K562 (cell line): ENCODE measurements at regions not wholly inside any gene's neighbourhood (a gene's known extent, or its start where the extent isn't known, plus 50 kb on each side); places are given as distances from the start of the nearest gene placed in this dataset.

ENCODE experiments used
- ATAC-seq: fragments of 200-7000 bp; cut with Tn5 transposase; 3 replicates; pipeline ENCODE4 v1.9.1; 2020; ENCODE audit warnings: moderate library complexity
- BruUV-seq: library from RNA; stranded (reverse); fragments of 400-500 nt; replicated peaks from 2 replicates; lab custom pipeline; 2021; lab: Mats Ljungman, UMichigan
- CTCF ChIA-PET: fragments of 300-600 bp; formaldehyde crosslinking; extraction: SDS; loops from one replicate; lab custom pipeline; 2021; ENCODE audit warnings: low intra/inter-chr PET ratio; lab: Yijun Ruan, JAX
- POLR2A ChIA-PET: fragments of 300-600, 350-650 bp; sonication (Branson Sonifier 250); formaldehyde crosslinking; extraction: SDS; loops from one replicate; lab custom pipeline; 2021; ENCODE audit warnings: antibody characterized with exemption, inconsistent platforms; lab: Yijun Ruan, JAX
- DNase-seq, 4 experiments: peaks; one replicate each; pipeline versions ENCODE4 v3.0.0 to v3.0.0-alpha.2; 2011 to 2018; ENCODE audit warnings: low spot score in 3 of 4, mixed read lengths in 3 of 4; ENCODE audit errors: extremely low read depth in 1 of 4
- FAIRE-seq: peaks from 2 replicates; lab custom pipeline; 2011; peaks lifted over from hg19 to GRCh38; lab: Jason Lieb, UNC
- H2AFZ ChIP-seq: 2 replicates; pipeline ENCODE4 v1.6.0; 2011; ENCODE audit warnings: low read depth, low read length, control low read depth, inconsistent platforms
- H3K27ac ChIP-seq: fragments of 200-600 bp; 3 replicates; pipeline ENCODE4 v1.8.0; 2011; ENCODE audit warnings: low read depth, mild to moderate bottlenecking, control low read depth, inconsistent platforms, low read length, moderate library complexity, mixed read lengths; ENCODE audit errors: extremely low read depth
- H3K27me3 ChIP-seq, 2 experiments: fragments of 300-600 bp in 1 of 2; 2 replicates in 1 of 2; 3 replicates in 1 of 2; pipeline versions ENCODE4 v1.6.0 to v1.8.0; 2011; ENCODE audit warnings: inconsistent platforms in 2 of 2, low read length in 2 of 2, mild to moderate bottlenecking in 1 of 2, mixed read lengths in 1 of 2, moderate library complexity in 1 of 2; ENCODE audit not compliant: control insufficient read depth in 2 of 2, insufficient read depth in 2 of 2
- H3K36me3 ChIP-seq: fragments of 300-600 bp; 3 replicates; pipeline ENCODE4 v1.8.0; 2011; ENCODE audit warnings: mild to moderate bottlenecking, low read length, inconsistent platforms; ENCODE audit not compliant: control insufficient read depth, insufficient read depth
- H3K4me1 ChIP-seq, 2 experiments: fragments of 200-600 bp in 1 of 2; replicated peaks in 1 of 2; 2 replicates in 1 of 2; 3 replicates in 1 of 2; pipeline versions ENCODE4 v1.5.1 to v1.8.0; 2011; ENCODE audit warnings: inconsistent platforms in 2 of 2, low read length in 2 of 2, mild to moderate bottlenecking in 1 of 2, mixed read lengths in 1 of 2, moderate library complexity in 1 of 2; ENCODE audit not compliant: control insufficient read depth in 2 of 2, insufficient read depth in 2 of 2
- H3K4me2 ChIP-seq: 2 replicates; pipeline ENCODE4 v1.6.1; 2011; ENCODE audit warnings: low read length, control low read depth, inconsistent platforms, mixed read lengths; ENCODE audit not compliant: insufficient read depth
- H3K4me3 ChIP-seq: fragments of 200-600 bp; sonication (generic), shearing (Covaris generic); 2 replicates; pipeline ENCODE4 v1.5.1; 2016; ENCODE audit warnings: control low read depth, inconsistent platforms
- H3K79me2 ChIP-seq: fragments of 200-600 bp; 3 replicates; pipeline ENCODE4 v1.8.0; 2011; ENCODE audit warnings: low read length, inconsistent platforms; ENCODE audit not compliant: control insufficient read depth, insufficient read depth
- H3K9ac ChIP-seq, 2 experiments: 2 replicates each; pipeline versions ENCODE4 v1.6.0 to v1.6.1; 2011; ENCODE audit warnings: low read depth in 2 of 2, low read length in 2 of 2, control low read depth in 1 of 2, inconsistent platforms in 1 of 2, mild to moderate bottlenecking in 1 of 2, mixed read lengths in 1 of 2; ENCODE audit not compliant: insufficient read depth in 1 of 2
- H3K9me1 ChIP-seq: one replicate; pipeline ENCODE4 v1.6.0; 2011; ENCODE audit warnings: inconsistent platforms, mild to moderate bottlenecking, low read length, moderate library complexity; ENCODE audit not compliant: control insufficient read depth, insufficient read depth
- H3K9me3 ChIP-seq: replicated peaks from 2 replicates; pipeline ENCODE4 v1.5.1; 2011; ENCODE audit warnings: low read depth, low read length, inconsistent platforms; ENCODE audit not compliant: control insufficient read depth, insufficient read depth
- H4K20me1 ChIP-seq: replicated peaks from 2 replicates; pipeline ENCODE4 v1.6.1; 2011; ENCODE audit warnings: low read length, inconsistent platforms, mixed read lengths; ENCODE audit not compliant: control insufficient read depth, insufficient read depth
- ATF2 ChIP-seq: sonication (generic); formaldehyde crosslinking; IDR thresholded peaks from 2 replicates; pipeline ENCODE4 v1.8.1; 2022; ENCODE audit warnings: missing genetic modification reagents
- CBX5 ChIP-seq: IDR thresholded peaks from 2 replicates; pipeline ENCODE4 v1.6.1; 2014; ENCODE audit warnings: low read depth, borderline replicate concordance
- E2F1 ChIP-seq: sonication (generic); formaldehyde crosslinking; IDR thresholded peaks from 2 replicates; pipeline ENCODE4 v1.8.1; 2023; ENCODE audit warnings: mild to moderate bottlenecking, missing genetic modification reagents, moderate library complexity
- E2F4 ChIP-seq: sonication (generic); formaldehyde crosslinking; IDR thresholded peaks from 2 replicates; pipeline ENCODE4 v1.8.0; 2022; ENCODE audit warnings: mild to moderate bottlenecking, low read depth, missing genetic modification reagents
- IRF2 ChIP-seq: sonication (generic); formaldehyde crosslinking; IDR thresholded peaks from 2 replicates; pipeline ENCODE4 v1.8.1; 2022; ENCODE audit warnings: mild to moderate bottlenecking, missing genetic modification reagents
- JUND ChIP-seq, 2 experiments: IDR thresholded peaks; 2 replicates in 1 of 2; 3 replicates in 1 of 2; pipeline ENCODE4 v1.6.1; 2011; ENCODE audit warnings: borderline replicate concordance in 2 of 2, low read depth in 2 of 2, low read length in 2 of 2, improper control_type of control experiment in 1 of 2, missing biosample characterization in 1 of 2, missing genetic modification characterization in 1 of 2, missing genetic modification reagents in 1 of 2
- MTA3 ChIP-seq: fragments of 450-650 bp; formaldehyde crosslinking; IDR thresholded peaks from 2 replicates; pipeline ENCODE4 v1.6.1; 2017; ENCODE audit warnings: mild to moderate bottlenecking, borderline replicate concordance
- NCOA2 ChIP-seq, 2 experiments: fragments of 450-650 bp; IDR thresholded peaks; 2 replicates each; pipeline ENCODE4 v1.6.1; 2018; ENCODE audit warnings: mild to moderate bottlenecking in 2 of 2, moderate library complexity in 1 of 2; ENCODE audit not compliant: partially characterized antibody in 2 of 2
- PRMT5 ChIP-seq: sonication (generic); formaldehyde crosslinking; IDR thresholded peaks from 2 replicates; pipeline ENCODE4 v1.5.0; 2020; ENCODE audit warnings: missing genetic modification reagents
- RBFOX2 ChIP-seq: fragments of 200-400 bp; formaldehyde crosslinking; IDR thresholded peaks from 2 replicates; pipeline ENCODE4 v1.6.1; 2017; ENCODE audit warnings: low read depth, mild to moderate bottlenecking, low read length, moderate library complexity
- SMARCE1 ChIP-seq: fragments of 450-650 bp; IDR thresholded peaks from 2 replicates; pipeline ENCODE4 v1.7.1; 2016; ENCODE audit warnings: mild to moderate bottlenecking
- TAL1 ChIP-seq: fragments of 450-650 bp; IDR thresholded peaks from 2 replicates; pipeline ENCODE4 v1.6.1; 2016; ENCODE audit warnings: mild to moderate bottlenecking
- ZBTB1 ChIP-seq: sonication (generic); formaldehyde crosslinking; IDR thresholded peaks from 2 replicates; pipeline ENCODE4 v1.8.1; 2023; ENCODE audit warnings: missing genetic modification reagents, low read depth, mild to moderate bottlenecking, borderline replicate concordance
- ZNF134 ChIP-seq: fragments of 250-450 bp; sonication (Bioruptor Pico); conservative IDR thresholded peaks from 2 replicates; pipeline ENCODE4 v1.4.0; 2020
- ZNF280B ChIP-seq: fragments of 250-450 bp; sonication (Bioruptor Pico); IDR thresholded peaks from 2 replicates; pipeline ENCODE4 v1.5.1; 2021; ENCODE audit warnings: mild to moderate bottlenecking
- ZNF586 ChIP-seq: fragments of 450-650 bp; formaldehyde crosslinking; conservative IDR thresholded peaks from 2 replicates; pipeline ENCODE4 v1.4.0; 2020; ENCODE audit warnings: mild to moderate bottlenecking, moderate library complexity
- WGBS: fragments of 100-300 bp; shearing (Covaris generic); methylation state at CpG from one replicate; pipeline ENCODE4 v1.1.6; 2016; ENCODE audit warnings: low coverage, mixed read lengths; ENCODE audit not compliant: insufficient coverage; ENCODE audit errors: missing lambda C conversion rate; 5-methylcytosine and 5-hydroxymethylcytosine counted together
- in situ Hi-C: fragments of 300-500 bp; cut with MboI; formaldehyde crosslinking; loops from 4 replicates; pipeline ENCODE4 v1.15.0; 2018; ENCODE audit warnings: inconsistent platforms, mixed read lengths
- intact Hi-C: fragments of 100-400 bp; cut with micrococcal nuclease; formaldehyde crosslinking; loops from 2 replicates; pipeline ENCODE4 v1.14.2; 2022

GRCh38 chr5:174448662-174449061, 275.7 kb upstream of the MSX2 start (continued):
- TF ChIP-seq ZBTB1 (CRISPR knock-in tag): no peak
- TF ChIP-seq ZNF280B (CRISPR knock-in tag): no peak

GRCh38 chr5:174453690-174454089, 270.7 kb upstream of the MSX2 start:
- BruUV-seq: no TSS peak
- no peak for DNase-seq
- POLR2A ChIA-PET: no interaction called here
- Histone ChIP-seq H3K27ac (no peak overlapping the region), H3K27me3 (no peaks in the 10 kb centered on the region; a peak in 1 of 5 replicates), H3K9me1 (no peaks in the 10 kb centered on the region), H3K79me2 (no peaks in the 10 kb centered on the region), H4K20me1 (no peaks in the 10 kb centered on the region), H3K9ac (no peak overlapping the region), H3K4me1 (no peaks in the 10 kb centered on the region), H3K9me3 (no peaks in the 10 kb centered on the region), H3K4me2 (no peak overlapping the region), H3K36me3 (no peaks in the 10 kb centered on the region), H3K4me3 (no peak overlapping the region), H2AFZ (no peak overlapping the region)
- WGBS: 0% methylated on average over 2 of the region's 2 CpGs
- no peak for ATAC-seq
- no peak for FAIRE-seq
- intact Hi-C loops: no loop called here
- CTCF ChIA-PET: no interaction called here
- in situ Hi-C loops: no loop called here
- TF ChIP-seq ATF2 (CRISPR knock-in tag): no peak
- no peak for TF ChIP-seq E2F4 (CRISPR knock-in tag)
- no peak for TF ChIP-seq SMARCE1
- no peak for TF ChIP-seq ZNF586 (CRISPR knock-in tag)
- no peak for TF ChIP-seq PRMT5 (CRISPR knock-in tag)
- TF ChIP-seq IRF2 (CRISPR knock-in tag): no peak
- TF ChIP-seq RBFOX2: no peak
- TF ChIP-seq MTA3: no peak
- no peak for TF ChIP-seq TAL1
- no peak for TF ChIP-seq ZNF134
- TF ChIP-seq NCOA2 (IDR thresholded peaks at IDR 0.05; ENCODE audit: partially characterized antibody in 2 of 2): no peak
- no peak for TF ChIP-seq JUND (IDR thresholded peaks at IDR 0.05; ENCODE audit: borderline replicate concordance, low read depth, low read length)
- TF ChIP-seq JUND (tag; IDR thresholded peaks at IDR 0.05; ENCODE audit: borderline replicate concordance, low read depth, low read length): no peak
- no peak for TF ChIP-seq E2F1 (CRISPR knock-in tag)
- no peak for TF ChIP-seq CBX5
